ENCODE measurements at regions not wholly inside any gene's neighbourhood (a gene's known extent, or its start where the extent isn't known, plus 50 kb on each side); places are given as distances from the start of the nearest gene placed in this dataset.

GRCh38 chr5:67795781-67796477, 419.6 kb upstream of the PIK3R1 start:
- Histone ChIP-seq H3K36me3 (ENCODE audit: control insufficient read depth in 2 of 2, extremely low read depth in 1 of 2, insufficient read depth in 2 of 2, low read length in 2 of 2) (no peaks in the 10 kb centered on the region), H3K9me3 (replicated peaks; ENCODE audit: control insufficient read depth, insufficient read depth, low read length) (no peaks in the 10 kb centered on the region), H3K9me1 (replicated peaks; ENCODE audit: control insufficient read depth, extremely low read depth, insufficient read depth, low read length) (no peaks in the 10 kb centered on the region), H3K4me2 (ENCODE audit: insufficient read depth, low read length) (no peak overlapping the region), H3K9ac (replicated peaks; ENCODE audit: extremely low read depth, insufficient read depth, low read length) (no peak overlapping the region), H3K79me2 (ENCODE audit: control insufficient read depth, insufficient read depth, low read length) (no peaks in the 10 kb centered on the region), H4K20me1 (replicated peaks; ENCODE audit: control insufficient read depth, extremely low read depth, insufficient read depth, low read length) (no peaks in the 10 kb centered on the region), H3K4me1 (ENCODE audit: control insufficient read depth, extremely low read depth, insufficient read depth, low read length) (no peaks in the 10 kb centered on the region), H3K27me3 (ENCODE audit: control insufficient read depth in 2 of 2, insufficient read depth in 2 of 2, low read length in 2 of 2) (peaks cover 0 to 2% of the 10 kb centered on the region in 2 experiments), H3K27ac (ENCODE audit: insufficient read depth, low read depth, low read length) (no peak overlapping the region), H2AFZ (ENCODE audit: low read depth, low read length) (no peak overlapping the region), H3K4me3 (replicated peaks in 1 of 3; ENCODE audit: insufficient read depth in 1 of 3, low read depth in 1 of 3, low read length in 3 of 3) (no peak overlapping the region)
- FAIRE-seq (no peak), DNase-seq (ENCODE audit: low read depth, low spot score) (no peak)
- CTCF ChIA-PET = interaction anchor here (1.0 kb wide), 1 partner anchor 550 kb away, joined by 3 read pairs; no protein-coding TSS in a partner anchor
- no TSS peak for BruUV-seq (replicated peaks)
- intact Hi-C loops (cut with micrococcal nuclease) = no loop called here
- no peak for TF ChIP-seq POLR2A (IDR thresholded peaks at IDR 0.05; ENCODE audit: low read depth, low read length)
- TF ChIP-seq POLR2AphosphoS5 (IDR thresholded peaks at IDR 0.05; ENCODE audit: insufficient read depth, low read depth, low read length) = no peak
- TF ChIP-seq EZH2 (IDR thresholded peaks at IDR 0.05; ENCODE audit: borderline replicate concordance, low read depth, low read length, severe bottlenecking) = no peak
- no peak for TF ChIP-seq GATA2 (IDR thresholded peaks at IDR 0.05; ENCODE audit: insufficient read depth, insufficient read length, low read depth, low read length)
- no peak for TF ChIP-seq MAX (IDR thresholded peaks at IDR 0.05; ENCODE audit: insufficient read depth, insufficient read length)
- TF ChIP-seq MYC (IDR thresholded peaks at IDR 0.05; ENCODE audit: low read depth, low read length) = no peak
- TF ChIP-seq FOS (IDR thresholded peaks at IDR 0.05; ENCODE audit: borderline replicate concordance, insufficient read depth, low read length) = no peak
- no peak for TF ChIP-seq JUN (IDR thresholded peaks at IDR 0.05; ENCODE audit: borderline replicate concordance, insufficient read depth, insufficient read length, low read depth)
- TF ChIP-seq CTCF (IDR thresholded peaks at IDR 0.05; ENCODE audit: extremely low read depth in 1 of 2, insufficient read depth in 1 of 2, low read depth in 1 of 2, low read length in 2 of 2) = no peak
- dilution Hi-C loops (cut with MboI; ENCODE audit: extremely low pct_ligation_motif_present, low sequenced_read_pairs) = no loop called here
- POLR2A ChIA-PET = no interaction called here

All from endothelial cell of umbilical vein (primary cell).